ENCODE measurements at regions not wholly inside any gene's neighbourhood (a gene's known extent, or its start where the extent isn't known, plus 50 kb on each side); places are given as distances from the start of the nearest gene placed in this dataset. TPM values are rescaled to one million over a fixed set of nuclear protein-coding genes. Genes with fewer than 3 reads are reported as not detected.
"Not testable (repeated sequence)": the region's sequence is repeated elsewhere in the genome, so short reads cannot be mapped to it uniquely, and the experiment has no call there.

DNA sequence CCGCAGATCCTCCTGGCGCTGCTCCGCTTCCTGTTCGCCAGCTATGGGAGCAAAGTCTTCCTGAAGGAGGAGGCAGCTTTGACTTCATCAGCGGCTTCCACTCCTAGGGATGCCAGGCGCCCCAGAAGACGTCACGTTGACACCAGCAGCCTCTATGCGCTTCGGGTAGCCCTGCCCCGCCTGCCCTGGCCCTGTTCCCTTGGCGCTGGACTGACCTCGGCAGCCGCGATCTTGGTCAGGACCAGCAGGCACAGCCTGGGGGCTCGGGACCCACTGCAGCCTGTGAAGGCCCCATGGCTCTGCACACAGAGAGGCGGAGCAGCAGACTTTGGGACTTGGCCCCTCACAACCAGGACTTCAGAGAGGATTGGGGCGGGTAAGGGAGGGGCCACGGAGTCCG, 957.8 kb downstream of the RPIA start:
- H3K4me1 ChIP-seq (ENCODE audit: control insufficient read depth in 2 of 2, insufficient read depth in 2 of 2, low read length in 2 of 2); H3K27ac ChIP-seq (ENCODE audit: low read length in 2 of 2); H3K4me3 ChIP-seq (ENCODE audit: control extremely low read depth in 1 of 5, extremely low read depth in 1 of 5, insufficient read depth in 1 of 5, low read depth in 2 of 5, low read length in 4 of 5); H3K27me3 Mint-ChIP-seq; intact Hi-C loops (cut with micrococcal nuclease); DNase-seq; ATAC-seq (ENCODE audit: low read depth); H3K79me2 ChIP-seq (ENCODE audit: control insufficient read depth, insufficient read depth, low read length); H3K9ac ChIP-seq (ENCODE audit: low read length); H4K20me1 ChIP-seq (ENCODE audit: control insufficient read depth, insufficient read depth, low read length, poor library complexity, severe bottlenecking); H3K36me3 ChIP-seq (replicated peaks in 1 of 2; ENCODE audit: control extremely low read depth in 1 of 2, control insufficient read depth in 1 of 2, extremely low read depth in 1 of 2, insufficient read depth in 2 of 2, low read length in 1 of 2); POLR2A ChIA-PET; H3K4me1 Mint-ChIP-seq; H3K27me3 ChIP-seq (replicated peaks in 1 of 4; ENCODE audit: control extremely low read depth in 1 of 4, control insufficient read depth in 3 of 4, insufficient read depth in 4 of 4, low read length in 3 of 4); H3K4me2 ChIP-seq (replicated peaks; ENCODE audit: low read depth, low read length, poor library complexity, severe bottlenecking); CTCF ChIA-PET; H2AFZ ChIP-seq (ENCODE audit: insufficient read depth, low read depth, low read length, poor library complexity, severe bottlenecking); H3K9me3 ChIP-seq (ENCODE audit: control extremely low read depth in 1 of 3, control insufficient read depth in 2 of 3, insufficient read depth in 1 of 3, low read length in 2 of 3); H3K4me3 Mint-ChIP-seq; H3K9me3 Mint-ChIP-seq (ENCODE audit: insufficient read depth); H3K27ac Mint-ChIP-seq: not testable (repeated sequence)
- WGBS (ENCODE audit: insufficient coverage), result 68% methylated on average over 3 of the region's 20 CpGs

DNA sequence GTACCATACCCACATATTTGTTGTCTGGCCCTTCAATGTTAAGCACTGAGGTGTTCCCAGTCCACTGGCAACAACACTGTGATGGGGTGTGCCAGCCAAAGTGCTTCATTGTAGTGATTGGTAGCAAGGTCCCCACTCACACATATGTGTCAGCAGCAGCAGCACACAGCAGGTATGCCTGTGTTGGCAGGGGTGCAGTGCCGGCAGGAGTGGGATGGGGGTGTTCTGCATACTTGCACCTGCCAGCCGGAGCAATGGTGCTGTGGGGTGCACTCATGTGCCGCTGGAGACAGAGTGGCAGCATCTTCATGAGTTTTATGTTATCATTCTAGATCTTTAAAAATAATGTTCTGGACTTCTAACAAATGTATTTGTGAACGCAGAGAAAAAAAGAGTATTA, 987.8 kb downstream of the RPIA start:
- H3K36me3 ChIP-seq (replicated peaks in 1 of 2; ENCODE audit: control extremely low read depth in 1 of 2, control insufficient read depth in 1 of 2, extremely low read depth in 1 of 2, insufficient read depth in 2 of 2, low read length in 1 of 2); DNase-seq; H3K4me3 ChIP-seq (ENCODE audit: control extremely low read depth in 1 of 5, extremely low read depth in 1 of 5, insufficient read depth in 1 of 5, low read depth in 2 of 5, low read length in 4 of 5); H3K4me1 Mint-ChIP-seq; H3K4me2 ChIP-seq (replicated peaks; ENCODE audit: low read depth, low read length, poor library complexity, severe bottlenecking); H3K27ac Mint-ChIP-seq; CTCF ChIA-PET; H3K4me1 ChIP-seq (ENCODE audit: control insufficient read depth in 2 of 2, insufficient read depth in 2 of 2, low read length in 2 of 2); H3K27ac ChIP-seq (ENCODE audit: low read length in 2 of 2); H3K79me2 ChIP-seq (ENCODE audit: control insufficient read depth, insufficient read depth, low read length); H3K9me3 ChIP-seq (ENCODE audit: control extremely low read depth in 1 of 3, control insufficient read depth in 2 of 3, insufficient read depth in 1 of 3, low read length in 2 of 3); ATAC-seq (ENCODE audit: low read depth); H3K4me3 Mint-ChIP-seq; H3K27me3 ChIP-seq (replicated peaks in 1 of 4; ENCODE audit: control extremely low read depth in 1 of 4, control insufficient read depth in 3 of 4, insufficient read depth in 4 of 4, low read length in 3 of 4); H4K20me1 ChIP-seq (ENCODE audit: control insufficient read depth, insufficient read depth, low read length, poor library complexity, severe bottlenecking); intact Hi-C loops (cut with micrococcal nuclease); H2AFZ ChIP-seq (ENCODE audit: insufficient read depth, low read depth, low read length, poor library complexity, severe bottlenecking); POLR2A ChIA-PET; H3K9ac ChIP-seq (ENCODE audit: low read length); H3K9me3 Mint-ChIP-seq (ENCODE audit: insufficient read depth): not testable (repeated sequence)
- H3K27me3 Mint-ChIP-seq, result peaks cover 14% of the 10 kb centered on the region
- WGBS (ENCODE audit: insufficient coverage), result 100% methylated on average over 3 of the region's 4 CpGs

Small RNA genes in the stretch of these regions (small RNA-seq; reads per million reads assigned to genes)
- gene RF00001 (ENCODE audit: insufficient read length, low read depth, low replicate concordance), result not detected

Data from B cell (primary cell).